ENCODE measurements at regions not wholly inside any gene's neighbourhood (a gene's known extent, or its start where the extent isn't known, plus 50 kb on each side); places are given as distances from the start of the nearest gene placed in this dataset.

GRCh38 chr6:141359953-141360352 lies 772.8 kb upstream of the GJE1 start:
- H3K27ac ChIP-seq: no peak overlapping the region
- TF ChIP-seq ZFX (IDR thresholded peaks at IDR 0.05; ENCODE audit: borderline replicate concordance) (no peak), CTCF (IDR thresholded peaks at IDR 0.05) (no peak)

- H3K27ac ChIP-seq: no peak overlapping the region
- TF ChIP-seq ZFX (IDR thresholded peaks at IDR 0.05; ENCODE audit: borderline replicate concordance): no peak
- TF ChIP-seq CTCF (IDR thresholded peaks at IDR 0.05): no peak; the same call in 1 of the 2 replicates
Measured at GRCh38 chr6:141354191-141354955, 778.4 kb upstream of the GJE1 start.

GRCh38 chr6:141351721-141352120 lies 781.0 kb upstream of the GJE1 start:
- H3K27ac ChIP-seq: no peak overlapping the region
- TF ChIP-seq CTCF (IDR thresholded peaks at IDR 0.05) (no peak), ZFX (IDR thresholded peaks at IDR 0.05; ENCODE audit: borderline replicate concordance) (no peak)

GRCh38 chr6:141349710-141350109 lies 783.0 kb upstream of the GJE1 start:
- H3K27ac ChIP-seq: no peak overlapping the region
- TF ChIP-seq ZFX (IDR thresholded peaks at IDR 0.05; ENCODE audit: borderline replicate concordance) (no peak), CTCF (IDR thresholded peaks at IDR 0.05) (no peak)

GRCh38 chr6:141347906-141348492 lies 784.7 kb upstream of the GJE1 start:
- H3K27ac ChIP-seq: no peak overlapping the region
- no peak for TF ChIP-seq CTCF (IDR thresholded peaks at IDR 0.05)
- no peak for TF ChIP-seq ZFX (IDR thresholded peaks at IDR 0.05; ENCODE audit: borderline replicate concordance)

- no peak for TF ChIP-seq CTCF (IDR thresholded peaks at IDR 0.05)
- no peak for TF ChIP-seq ZFX (IDR thresholded peaks at IDR 0.05; ENCODE audit: borderline replicate concordance)
- H3K27ac ChIP-seq: no peak overlapping the region
Measured at GRCh38 chr6:141347086-141347485, 785.6 kb upstream of the GJE1 start.

- H3K27ac ChIP-seq: no peak overlapping the region
- TF ChIP-seq CTCF (IDR thresholded peaks at IDR 0.05) (no peak), ZFX (IDR thresholded peaks at IDR 0.05; ENCODE audit: borderline replicate concordance) (no peak)
Measured at GRCh38 chr6:141346535-141346934, 786.2 kb upstream of the GJE1 start.
